ENCODE measurements at regions not wholly inside any gene's neighbourhood (a gene's known extent, or its start where the extent isn't known, plus 50 kb on each side); places are given as distances from the start of the nearest gene placed in this dataset.

- TF ChIP-seq EP300 (IDR thresholded peaks at IDR 0.05) (no peak), POLR2A (IDR thresholded peaks at IDR 0.05) (no peak)
These were observed 504.9 kb downstream of the TNS1 start for GRCh38 chr2:217497843-217498377.
